GM23338 (cell line): ENCODE measurements at regions not wholly inside any gene's neighbourhood (a gene's known extent, or its start where the extent isn't known, plus 50 kb on each side); places are given as distances from the start of the nearest gene placed in this dataset.

Experiments used
- ATAC-seq: fragments of 200-7000 bp; cut with Tn5 transposase; 3 replicates; pipeline ENCODE4 v1.9.1; 2020
- DNase-seq: peaks from one replicate; pipeline ENCODE4 v3.0.0-alpha.2; 2015; ENCODE audit warnings: low spot score
- H2AFZ ChIP-seq: fragments of 200-600 bp; sonication (generic); 2 replicates; pipeline ENCODE4 v1.8.0; 2016; ENCODE audit warnings: antibody characterized with exemption, mild to moderate bottlenecking, moderate library complexity
- H3F3A ChIP-seq: fragments of 200-600 bp; sonication (generic); replicated peaks from 2 replicates; pipeline ENCODE4 v1.8.0; 2017; ENCODE audit warnings: antibody characterized with exemption, mixed run types, low read depth
- H3K27ac ChIP-seq: fragments of 200-600 bp; sonication (generic); 2 replicates; pipeline ENCODE4 v1.6.1; 2016; ENCODE audit warnings: low read depth
- H3K27me3 ChIP-seq: fragments of 200-600 bp; sonication (generic); 2 replicates; pipeline ENCODE4 v1.8.0; 2016; ENCODE audit warnings: mild to moderate bottlenecking, mixed run types, moderate library complexity; ENCODE audit not compliant: insufficient read depth
- H3K36me3 ChIP-seq: fragments of 200-600 bp; sonication (generic); 2 replicates; pipeline ENCODE4 v1.8.0; 2016; ENCODE audit warnings: mild to moderate bottlenecking; ENCODE audit not compliant: insufficient read depth
- H3K4me1 ChIP-seq: fragments of 200-600 bp; sonication (generic); 2 replicates; pipeline ENCODE4 v1.8.0; 2016; ENCODE audit warnings: mild to moderate bottlenecking, moderate library complexity; ENCODE audit not compliant: insufficient read depth
- H3K4me2 ChIP-seq: fragments of 200-600 bp; sonication (generic); 2 replicates; pipeline ENCODE4 v1.7.1; 2017; ENCODE audit warnings: mixed run types
- H3K4me3 ChIP-seq: fragments of 200-600 bp; sonication (generic); 2 replicates; pipeline ENCODE4 v1.6.1; 2016; ENCODE audit warnings: mixed run types
- H3K79me2 ChIP-seq: fragments of 200-600 bp; sonication (generic); replicated peaks from 2 replicates; pipeline ENCODE4 v1.8.0; 2017; ENCODE audit warnings: mild to moderate bottlenecking; ENCODE audit not compliant: insufficient read depth
- H3K9me2 ChIP-seq: fragments of 200-600 bp; sonication (generic); 2 replicates; pipeline ENCODE4 v1.8.0; 2017; ENCODE audit not compliant: insufficient read depth
- H4K20me1 ChIP-seq: fragments of 200-600 bp; sonication (generic); replicated peaks from 2 replicates; pipeline ENCODE4 v1.8.0; 2017; ENCODE audit warnings: mild to moderate bottlenecking; ENCODE audit not compliant: insufficient read depth
- H3K27ac Mint-ChIP-seq: 2 replicates; pipeline ENCODE4 v1.8.0; 2020; ENCODE audit warnings: inconsistent platforms, mild to moderate bottlenecking, moderate library complexity, mixed read lengths
- H3K27me3 Mint-ChIP-seq: 3 replicates; pipeline ENCODE4 v1.8.0; 2022; ENCODE audit warnings: low read depth, mild to moderate bottlenecking, moderate library complexity, mixed read lengths, inconsistent platforms; ENCODE audit not compliant: insufficient read depth, poor library complexity
- H3K36me3 Mint-ChIP-seq: 3 replicates; pipeline ENCODE4 v1.8.0; 2021; ENCODE audit warnings: low read depth, mild to moderate bottlenecking, inconsistent platforms, moderate library complexity, mixed read lengths
- H3K4me1 Mint-ChIP-seq: 3 replicates; pipeline ENCODE4 v1.8.0; 2020; ENCODE audit warnings: mild to moderate bottlenecking, inconsistent platforms, mixed read lengths
- H3K4me3 Mint-ChIP-seq: 3 replicates; pipeline ENCODE4 v1.8.0; 2021; ENCODE audit warnings: moderate library complexity, mild to moderate bottlenecking, inconsistent platforms, mixed read lengths
- H3K9me3 Mint-ChIP-seq: 3 replicates; pipeline ENCODE4 v1.8.0; 2020; ENCODE audit warnings: moderate library complexity, mild to moderate bottlenecking, inconsistent platforms, mixed read lengths
- EZH2phosphoT487 ChIP-seq: fragments of 200-600 bp; sonication (generic); IDR thresholded peaks from one replicate; pipeline ENCODE4 v1.8.1; 2018; ENCODE audit warnings: antibody characterized with exemption; ENCODE audit not compliant: unreplicated experiment
- JUNB ChIP-seq: IDR thresholded peaks from one replicate; pipeline ENCODE4 v1.6.1; 2016; ENCODE audit warnings: antibody characterized with exemption; ENCODE audit not compliant: unreplicated experiment
- POLR2AphosphoS5 ChIP-seq: IDR thresholded peaks from 2 replicates; pipeline ENCODE4 v1.6.1; 2016; ENCODE audit warnings: antibody characterized with exemption, low read depth
- REST ChIP-seq: IDR thresholded peaks from one replicate; pipeline ENCODE4 v1.6.1; 2018; ENCODE audit warnings: antibody characterized with exemption; ENCODE audit not compliant: unreplicated experiment
- STAT1 ChIP-seq: IDR thresholded peaks from one replicate; pipeline ENCODE4 v1.6.1; 2016; ENCODE audit warnings: antibody characterized with exemption; ENCODE audit not compliant: unreplicated experiment
- ZNF114 ChIP-seq: fragments of 250-450 bp; sonication (Bioruptor Pico); IDR thresholded peaks from 2 replicates; pipeline ENCODE4 v1.5.0; 2020; ENCODE audit warnings: mild to moderate bottlenecking, moderate library complexity
- ZNF331 ChIP-seq: fragments of 250-450 bp; sonication (Bioruptor Pico); IDR thresholded peaks from 2 replicates; pipeline ENCODE4 v1.5.0; 2020; ENCODE audit warnings: low read depth, mild to moderate bottlenecking, moderate library complexity
- TF ChIP-seq, protein P1 (sequence below): fragments of 250-450 bp; sonication (Bioruptor Pico); IDR thresholded peaks from 2 replicates; pipeline ENCODE4 v1.5.0; 2020; ENCODE audit warnings: mild to moderate bottlenecking, moderate library complexity
- TF ChIP-seq, protein P2 (sequence below), 2 experiments: fragments of 200-600 bp in 1 of 2; sonication (generic) in 1 of 2; conservative IDR thresholded peaks; 2 replicates each; pipeline versions ENCODE4 v1.5.1 to v1.6.1; 2016 to 2017; ENCODE audit warnings: antibody characterized with exemption in 2 of 2, low read depth in 2 of 2, mild to moderate bottlenecking in 2 of 2, moderate library complexity in 1 of 2

DNA sequence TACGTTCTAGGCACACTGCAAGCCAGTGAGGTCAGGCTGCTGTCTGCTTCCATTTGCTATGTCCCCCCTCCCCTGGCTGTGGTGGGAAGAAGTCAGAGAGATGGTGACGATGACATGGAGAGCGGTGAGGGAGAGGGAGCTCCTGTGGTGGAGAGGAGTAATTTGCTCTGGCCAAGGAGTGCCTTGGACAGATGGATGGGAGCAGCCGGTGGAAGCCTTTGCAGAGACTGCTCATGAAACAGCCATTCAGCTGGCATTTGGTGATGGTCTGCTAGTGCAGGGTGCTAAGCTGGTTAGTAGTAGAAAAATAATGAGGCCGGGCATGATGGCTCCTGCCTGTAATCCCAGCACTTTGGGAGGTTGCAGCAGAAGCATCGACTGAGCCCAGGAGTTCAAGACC lies 124.1 kb downstream of the FHDC1 start (continued):
- TF ChIP-seq, protein P1, sequence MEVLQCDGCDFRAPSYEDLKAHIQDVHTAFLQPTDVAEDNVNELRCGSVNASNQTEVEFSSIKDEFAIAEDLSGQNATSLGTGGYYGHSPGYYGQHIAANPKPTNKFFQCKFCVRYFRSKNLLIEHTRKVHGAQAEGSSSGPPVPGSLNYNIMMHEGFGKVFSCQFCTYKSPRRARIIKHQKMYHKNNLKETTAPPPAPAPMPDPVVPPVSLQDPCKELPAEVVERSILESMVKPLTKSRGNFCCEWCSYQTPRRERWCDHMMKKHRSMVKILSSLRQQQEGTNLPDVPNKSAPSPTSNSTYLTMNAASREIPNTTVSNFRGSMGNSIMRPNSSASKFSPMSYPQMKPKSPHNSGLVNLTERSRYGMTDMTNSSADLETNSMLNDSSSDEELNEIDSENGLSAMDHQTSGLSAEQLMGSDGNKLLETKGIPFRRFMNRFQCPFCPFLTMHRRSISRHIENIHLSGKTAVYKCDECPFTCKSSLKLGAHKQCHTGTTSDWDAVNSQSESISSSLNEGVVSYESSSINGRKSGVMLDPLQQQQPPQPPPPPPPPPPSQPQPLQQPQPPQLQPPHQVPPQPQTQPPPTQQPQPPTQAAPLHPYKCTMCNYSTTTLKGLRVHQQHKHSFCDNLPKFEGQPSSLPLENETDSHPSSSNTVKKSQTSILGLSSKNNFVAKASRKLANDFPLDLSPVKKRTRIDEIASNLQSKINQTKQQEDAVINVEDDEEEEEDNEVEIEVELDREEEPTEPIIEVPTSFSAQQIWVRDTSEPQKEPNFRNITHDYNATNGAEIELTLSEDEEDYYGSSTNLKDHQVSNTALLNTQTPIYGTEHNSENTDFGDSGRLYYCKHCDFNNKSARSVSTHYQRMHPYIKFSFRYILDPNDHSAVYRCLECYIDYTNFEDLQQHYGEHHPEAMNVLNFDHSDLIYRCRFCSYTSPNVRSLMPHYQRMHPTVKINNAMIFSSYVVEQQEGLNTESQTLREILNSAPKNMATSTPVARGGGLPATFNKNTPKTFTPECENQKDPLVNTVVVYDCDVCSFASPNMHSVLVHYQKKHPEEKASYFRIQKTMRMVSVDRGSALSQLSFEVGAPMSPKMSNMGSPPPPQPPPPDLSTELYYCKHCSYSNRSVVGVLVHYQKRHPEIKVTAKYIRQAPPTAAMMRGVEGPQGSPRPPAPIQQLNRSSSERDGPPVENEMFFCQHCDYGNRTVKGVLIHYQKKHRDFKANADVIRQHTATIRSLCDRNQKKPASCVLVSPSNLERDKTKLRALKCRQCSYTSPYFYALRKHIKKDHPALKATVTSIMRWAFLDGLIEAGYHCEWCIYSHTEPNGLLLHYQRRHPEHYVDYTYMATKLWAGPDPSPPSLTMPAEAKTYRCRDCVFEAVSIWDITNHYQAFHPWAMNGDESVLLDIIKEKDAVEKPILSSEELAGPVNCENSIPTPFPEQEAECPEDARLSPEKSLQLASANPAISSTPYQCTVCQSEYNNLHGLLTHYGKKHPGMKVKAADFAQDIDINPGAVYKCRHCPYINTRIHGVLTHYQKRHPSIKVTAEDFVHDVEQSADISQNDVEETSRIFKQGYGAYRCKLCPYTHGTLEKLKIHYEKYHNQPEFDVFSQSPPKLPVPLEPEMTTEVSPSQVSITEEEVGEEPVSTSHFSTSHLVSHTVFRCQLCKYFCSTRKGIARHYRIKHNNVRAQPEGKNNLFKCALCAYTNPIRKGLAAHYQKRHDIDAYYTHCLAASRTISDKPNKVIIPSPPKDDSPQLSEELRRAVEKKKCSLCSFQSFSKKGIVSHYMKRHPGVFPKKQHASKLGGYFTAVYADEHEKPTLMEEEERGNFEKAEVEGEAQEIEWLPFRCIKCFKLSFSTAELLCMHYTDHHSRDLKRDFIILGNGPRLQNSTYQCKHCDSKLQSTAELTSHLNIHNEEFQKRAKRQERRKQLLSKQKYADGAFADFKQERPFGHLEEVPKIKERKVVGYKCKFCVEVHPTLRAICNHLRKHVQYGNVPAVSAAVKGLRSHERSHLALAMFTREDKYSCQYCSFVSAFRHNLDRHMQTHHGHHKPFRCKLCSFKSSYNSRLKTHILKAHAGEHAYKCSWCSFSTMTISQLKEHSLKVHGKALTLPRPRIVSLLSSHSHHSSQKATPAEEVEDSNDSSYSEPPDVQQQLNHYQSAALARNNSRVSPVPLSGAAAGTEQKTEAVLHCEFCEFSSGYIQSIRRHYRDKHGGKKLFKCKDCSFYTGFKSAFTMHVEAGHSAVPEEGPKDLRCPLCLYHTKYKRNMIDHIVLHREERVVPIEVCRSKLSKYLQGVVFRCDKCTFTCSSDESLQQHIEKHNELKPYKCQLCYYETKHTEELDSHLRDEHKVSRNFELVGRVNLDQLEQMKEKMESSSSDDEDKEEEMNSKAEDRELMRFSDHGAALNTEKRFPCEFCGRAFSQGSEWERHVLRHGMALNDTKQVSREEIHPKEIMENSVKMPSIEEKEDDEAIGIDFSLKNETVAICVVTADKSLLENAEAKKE (CRISPR knock-in tag): no peak
- TF ChIP-seq STAT1: no peak
- TF ChIP-seq ZNF114 (CRISPR knock-in tag): no peak
- no peak for TF ChIP-seq JUNB
- no peak for TF ChIP-seq POLR2AphosphoS5
- TF ChIP-seq REST: no peak

DNA sequence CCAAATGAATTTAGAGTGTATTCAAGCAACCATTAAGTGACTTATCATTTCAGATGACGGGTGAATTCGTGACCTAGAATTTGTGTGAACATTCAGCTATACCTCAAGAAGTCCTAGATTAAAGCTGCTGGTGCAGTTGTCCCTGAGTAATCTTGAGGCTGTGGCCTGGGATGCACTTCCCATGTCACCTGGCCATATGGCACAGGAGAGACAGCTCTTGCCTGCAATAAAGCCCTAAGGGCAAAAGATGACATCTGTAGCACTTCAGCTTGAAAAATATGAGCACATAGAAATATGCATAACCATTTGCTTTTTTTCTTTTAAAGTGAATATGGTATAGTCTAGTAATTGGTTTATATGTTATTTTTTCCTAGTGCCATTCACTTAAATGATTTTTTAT lies 125.8 kb downstream of the FHDC1 start:
- H3K27ac ChIP-seq: no peak overlapping the region
- peaks cover 12% of the 10 kb centered on the region for H3K4me1 ChIP-seq
- ATAC-seq: no peak
- no peaks in the 10 kb centered on the region for H3K79me2 ChIP-seq
- no peaks in the 10 kb centered on the region for H3F3A ChIP-seq
- Mint-ChIP-seq H3K36me3 (no peaks in the 10 kb centered on the region), H3K27me3 (peaks cover 5% of the 10 kb centered on the region), H3K4me3 (no peak overlapping the region), H3K9me3 (no peaks in the 10 kb centered on the region; the same call in 2 of the 3 replicates), H3K27ac (no peak overlapping the region), H3K4me1 (peaks cover 9% of the 10 kb centered on the region)
- H4K20me1 ChIP-seq: no peaks in the 10 kb centered on the region
- H3K36me3 ChIP-seq: no peaks in the 10 kb centered on the region
- no peak overlapping the region for H2AFZ ChIP-seq
- no peak overlapping the region for H3K4me2 ChIP-seq
- no peak overlapping the region for H3K4me3 ChIP-seq
- peaks cover 3% of the 10 kb centered on the region; the same call in 1 of the 2 replicates for H3K9me2 ChIP-seq
- no peaks in the 10 kb centered on the region for H3K27me3 ChIP-seq
- no peak for DNase-seq
- no peak for TF ChIP-seq EZH2phosphoT487
- no peak for TF ChIP-seq ZNF331 (CRISPR knock-in tag)
- no peak for TF ChIP-seq JUNB
- TF ChIP-seq, protein P2, sequence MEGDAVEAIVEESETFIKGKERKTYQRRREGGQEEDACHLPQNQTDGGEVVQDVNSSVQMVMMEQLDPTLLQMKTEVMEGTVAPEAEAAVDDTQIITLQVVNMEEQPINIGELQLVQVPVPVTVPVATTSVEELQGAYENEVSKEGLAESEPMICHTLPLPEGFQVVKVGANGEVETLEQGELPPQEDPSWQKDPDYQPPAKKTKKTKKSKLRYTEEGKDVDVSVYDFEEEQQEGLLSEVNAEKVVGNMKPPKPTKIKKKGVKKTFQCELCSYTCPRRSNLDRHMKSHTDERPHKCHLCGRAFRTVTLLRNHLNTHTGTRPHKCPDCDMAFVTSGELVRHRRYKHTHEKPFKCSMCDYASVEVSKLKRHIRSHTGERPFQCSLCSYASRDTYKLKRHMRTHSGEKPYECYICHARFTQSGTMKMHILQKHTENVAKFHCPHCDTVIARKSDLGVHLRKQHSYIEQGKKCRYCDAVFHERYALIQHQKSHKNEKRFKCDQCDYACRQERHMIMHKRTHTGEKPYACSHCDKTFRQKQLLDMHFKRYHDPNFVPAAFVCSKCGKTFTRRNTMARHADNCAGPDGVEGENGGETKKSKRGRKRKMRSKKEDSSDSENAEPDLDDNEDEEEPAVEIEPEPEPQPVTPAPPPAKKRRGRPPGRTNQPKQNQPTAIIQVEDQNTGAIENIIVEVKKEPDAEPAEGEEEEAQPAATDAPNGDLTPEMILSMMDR (conservative IDR thresholded peaks at IDR 0.05; ENCODE audit: low read depth in 2 of 2): no peak
- no peak for TF ChIP-seq POLR2AphosphoS5
